ENCODE measurements at regions not wholly inside any gene's neighbourhood (a gene's known extent, or its start where the extent isn't known, plus 50 kb on each side); places are given as distances from the start of the nearest gene placed in this dataset.

DNA sequence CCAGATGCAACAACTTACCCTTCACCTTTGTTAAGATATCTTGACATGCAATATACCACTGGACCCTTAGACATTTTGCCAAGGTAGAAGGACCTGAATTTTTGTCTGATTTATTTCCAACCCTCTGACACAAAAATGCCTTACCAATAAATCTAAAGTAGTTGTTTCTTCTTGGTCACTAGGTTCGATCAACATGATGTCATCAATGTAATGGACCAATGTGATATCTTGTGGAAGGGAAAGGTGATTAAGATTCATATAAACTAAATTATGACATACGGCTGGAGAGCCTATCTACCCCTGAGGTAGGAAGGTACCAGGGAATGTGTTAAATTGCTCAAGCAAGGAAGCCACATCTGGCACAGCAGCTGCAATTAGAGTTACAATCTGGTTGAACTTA is 67.7 kb upstream of the SERPINE2 start:
- TF ChIP-seq, protein P1, sequence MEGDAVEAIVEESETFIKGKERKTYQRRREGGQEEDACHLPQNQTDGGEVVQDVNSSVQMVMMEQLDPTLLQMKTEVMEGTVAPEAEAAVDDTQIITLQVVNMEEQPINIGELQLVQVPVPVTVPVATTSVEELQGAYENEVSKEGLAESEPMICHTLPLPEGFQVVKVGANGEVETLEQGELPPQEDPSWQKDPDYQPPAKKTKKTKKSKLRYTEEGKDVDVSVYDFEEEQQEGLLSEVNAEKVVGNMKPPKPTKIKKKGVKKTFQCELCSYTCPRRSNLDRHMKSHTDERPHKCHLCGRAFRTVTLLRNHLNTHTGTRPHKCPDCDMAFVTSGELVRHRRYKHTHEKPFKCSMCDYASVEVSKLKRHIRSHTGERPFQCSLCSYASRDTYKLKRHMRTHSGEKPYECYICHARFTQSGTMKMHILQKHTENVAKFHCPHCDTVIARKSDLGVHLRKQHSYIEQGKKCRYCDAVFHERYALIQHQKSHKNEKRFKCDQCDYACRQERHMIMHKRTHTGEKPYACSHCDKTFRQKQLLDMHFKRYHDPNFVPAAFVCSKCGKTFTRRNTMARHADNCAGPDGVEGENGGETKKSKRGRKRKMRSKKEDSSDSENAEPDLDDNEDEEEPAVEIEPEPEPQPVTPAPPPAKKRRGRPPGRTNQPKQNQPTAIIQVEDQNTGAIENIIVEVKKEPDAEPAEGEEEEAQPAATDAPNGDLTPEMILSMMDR (IDR thresholded peaks at IDR 0.05): no peak
- no peak for TF ChIP-seq EZH2phosphoT487 (IDR thresholded peaks at IDR 0.05)
